HG03558 (cell line): ENCODE measurements at regions not wholly inside any gene's neighbourhood (a gene's known extent, or its start where the extent isn't known, plus 50 kb on each side); places are given as distances from the start of the nearest gene placed in this dataset.
A peak's percentile ranks its signal among the peaks of the same experiment; 100 is the strongest.
"Not testable (repeated sequence)": the region's sequence is repeated elsewhere in the genome, so short reads cannot be mapped to it uniquely, and the experiment has no call there.

ENCODE experiments used
- ATAC-seq: cut with Tn5 transposase; IDR thresholded peaks from one replicate; pipeline ENCODE4 v1.9.1; 2021; ENCODE audit warnings: moderate number of reproducible peaks; ENCODE audit not compliant: unreplicated experiment; ENCODE audit errors: extremely low read depth

DNA sequence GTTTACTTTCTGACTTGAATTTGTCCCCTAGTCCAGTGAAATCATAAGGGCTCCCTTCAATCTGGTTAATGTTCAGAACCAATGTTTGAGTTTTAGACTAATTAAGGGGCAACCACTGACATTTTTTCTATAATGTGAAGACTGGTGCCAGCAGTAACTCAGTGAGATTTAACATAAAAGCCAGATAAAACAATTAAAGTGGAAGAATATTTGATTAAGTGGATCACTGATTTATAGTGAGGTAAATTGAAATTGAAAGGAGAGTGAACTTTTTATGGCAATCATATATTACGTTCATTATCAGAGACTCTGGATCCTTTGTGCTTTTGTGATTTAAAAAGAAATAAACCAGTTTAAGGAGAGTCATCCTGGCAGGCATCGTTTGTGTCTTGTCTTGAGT lies 246.8 kb downstream of the GATA3 start:
- ATAC-seq: no peak

DNA sequence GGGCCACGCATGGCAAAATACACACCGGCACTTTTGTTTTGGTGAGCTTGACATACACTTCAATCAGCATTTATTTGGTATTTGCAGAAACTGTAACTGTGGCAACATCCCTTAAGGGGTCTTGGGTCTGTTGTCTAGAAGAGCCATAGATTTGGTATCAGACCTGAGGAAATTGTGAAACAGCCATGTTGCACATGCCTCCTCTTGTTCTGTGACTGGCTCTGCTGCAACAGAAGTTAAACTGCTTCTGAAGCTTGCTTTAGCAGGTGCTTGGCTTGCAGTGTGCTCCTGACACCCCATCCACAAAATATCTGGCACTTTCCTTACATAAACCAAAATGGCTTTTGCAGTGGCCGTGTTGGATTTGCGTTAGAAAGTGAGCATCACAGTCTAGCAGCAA lies 247.3 kb downstream of the GATA3 start:
- no peak for ATAC-seq

DNA sequence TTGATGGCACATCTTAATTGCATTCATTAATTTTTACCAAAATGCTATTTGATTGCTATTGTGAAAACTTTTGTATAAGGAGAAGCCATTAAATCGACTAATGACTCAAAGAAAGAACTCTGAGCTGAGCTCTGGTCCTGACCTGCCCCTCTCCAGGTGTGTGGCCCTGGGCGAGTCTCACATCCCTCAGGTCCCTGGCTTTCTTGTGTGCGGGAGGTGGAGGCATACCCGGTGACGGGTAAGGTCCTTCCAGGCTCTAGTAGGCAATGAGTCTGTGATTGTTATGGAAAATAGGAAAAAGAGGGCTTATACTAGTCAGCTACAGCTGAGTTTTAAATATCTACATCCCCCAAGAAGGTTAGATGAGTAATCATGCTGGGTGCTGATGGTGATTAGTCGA lies 248.1 kb downstream of the GATA3 start:
- ATAC-seq: no peak

DNA sequence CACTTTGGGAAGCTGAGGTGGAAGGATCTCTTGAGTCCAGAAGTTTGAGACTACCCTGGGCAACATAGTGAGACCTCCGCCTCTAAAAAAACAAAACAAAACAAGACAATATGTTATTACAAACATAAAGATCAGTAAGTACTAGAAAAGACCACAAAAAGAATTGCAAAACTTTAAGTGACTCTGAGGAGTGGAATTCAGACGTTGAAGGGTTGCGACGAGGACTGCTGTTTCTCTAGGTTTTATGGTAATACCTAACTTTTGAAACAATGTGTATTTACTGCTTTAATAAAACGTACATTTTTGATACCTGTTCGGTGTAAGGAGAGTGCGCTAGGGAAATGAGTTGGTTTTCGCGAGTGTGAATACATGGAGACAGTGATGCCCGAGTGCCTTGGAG lies 250.4 kb downstream of the GATA3 start:
- ATAC-seq: no peak

DNA sequence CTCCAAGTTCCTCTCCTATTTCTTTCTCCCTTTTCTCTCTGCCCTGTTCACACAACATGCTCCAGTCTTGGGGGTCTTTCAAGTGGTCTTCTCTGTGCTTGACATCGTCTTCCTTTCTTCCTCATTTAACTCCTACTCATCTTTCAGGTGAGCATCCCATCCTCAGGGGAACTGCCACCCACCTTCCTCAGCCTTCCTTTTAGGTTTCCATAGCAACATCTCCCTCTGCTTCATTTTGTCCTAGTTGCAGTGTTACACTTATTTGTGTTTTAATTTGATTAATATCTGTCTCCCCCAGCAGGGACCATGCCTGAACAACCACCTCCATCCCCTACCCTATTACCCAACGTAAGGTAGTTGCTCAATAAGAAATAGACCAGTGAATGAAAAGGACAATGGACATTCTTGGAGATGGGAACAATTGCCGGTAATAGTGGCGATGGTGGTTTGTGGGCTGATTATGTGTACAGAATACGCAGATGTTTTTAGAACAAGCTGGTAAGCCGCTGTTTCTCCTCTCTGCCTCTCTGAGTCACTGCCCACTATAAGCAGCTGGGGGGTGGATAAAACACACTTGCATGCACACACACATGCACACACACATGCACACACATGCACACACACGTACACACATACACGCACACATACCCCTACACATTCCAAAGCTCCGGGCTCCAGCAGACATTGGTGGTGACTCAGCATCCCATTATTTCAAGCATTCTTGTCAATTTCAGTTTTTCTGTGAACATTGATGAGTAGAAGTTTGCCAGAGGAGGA lies 251.6 kb downstream of the GATA3 start:
- no peak for ATAC-seq

DNA sequence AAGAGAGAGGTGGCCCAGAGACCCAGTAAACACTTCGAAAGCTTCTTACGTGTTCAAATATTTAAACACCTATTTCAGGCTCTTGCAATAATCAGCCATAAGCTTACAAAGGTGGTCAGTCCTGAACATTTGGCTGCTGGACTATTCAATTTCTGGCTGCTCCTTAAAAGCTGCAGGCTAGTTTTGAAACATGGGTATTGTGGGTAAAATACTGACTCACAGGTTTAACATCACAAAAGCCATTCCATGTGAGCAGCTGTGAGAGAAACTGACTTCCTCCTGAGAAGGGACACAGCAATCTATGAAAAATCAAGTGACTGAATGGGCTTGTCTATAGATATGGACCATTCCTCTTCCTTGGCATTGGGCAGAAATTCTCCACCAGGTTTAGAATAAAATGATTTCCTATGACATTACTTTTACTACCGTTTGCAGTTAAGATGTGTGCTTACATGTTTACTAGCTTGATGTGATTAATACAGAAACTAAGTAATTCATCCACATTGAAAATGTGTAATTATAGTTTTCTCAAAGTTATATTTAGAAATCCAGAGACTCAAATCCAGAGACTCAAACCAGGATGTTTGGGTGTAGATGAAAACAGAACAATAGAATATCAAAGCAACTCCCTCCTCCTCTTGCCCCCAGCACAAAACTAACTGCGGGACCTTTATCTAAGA lies 252.3 kb downstream of the GATA3 start:
- no peak for ATAC-seq

DNA sequence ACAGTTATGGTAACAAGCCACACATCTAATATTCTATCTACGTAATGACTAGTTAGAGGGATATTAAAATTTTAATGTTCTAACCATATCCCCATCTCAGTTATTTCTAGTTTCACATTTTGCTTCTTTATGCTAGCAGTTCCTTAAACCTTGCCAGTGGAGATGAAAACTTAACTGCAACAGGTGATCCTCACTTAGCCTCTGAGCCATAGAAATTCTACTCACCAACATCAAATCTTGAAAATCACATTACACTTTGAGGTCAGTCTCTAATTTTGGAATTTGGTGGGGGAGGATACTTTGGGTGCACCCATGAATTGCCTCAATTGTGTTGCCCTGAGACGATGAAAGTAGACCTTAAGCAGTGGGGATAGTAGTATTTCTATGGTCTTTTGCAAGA lies 256.4 kb downstream of the GATA3 start:
- no peak for ATAC-seq

DNA sequence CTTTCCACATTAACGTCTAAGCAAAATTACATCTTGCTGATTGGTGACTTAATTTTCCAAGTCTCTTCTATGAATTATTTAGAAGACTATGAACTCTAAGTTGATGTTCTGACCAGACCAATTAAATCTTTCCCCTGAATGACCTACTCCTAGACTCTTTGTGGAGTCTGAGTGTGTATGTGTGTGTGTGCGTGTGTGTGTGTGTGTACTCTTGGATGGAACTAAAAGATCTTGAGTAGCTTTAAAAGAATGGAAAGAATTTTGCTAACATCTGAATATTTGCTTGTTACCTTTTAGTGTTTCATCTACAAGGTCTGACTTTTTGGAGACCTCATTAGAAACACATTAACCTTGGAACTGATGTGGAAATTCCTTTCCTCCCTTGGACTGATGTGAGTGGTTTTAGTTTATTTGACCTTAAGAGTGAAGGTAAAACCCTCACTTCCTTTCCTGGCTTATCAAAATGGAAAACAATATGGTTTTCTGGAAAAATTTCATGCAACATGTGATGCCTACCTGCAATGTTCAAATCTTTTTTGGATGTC lies 257.1 kb downstream of the GATA3 start:
- ATAC-seq: no peak

DNA sequence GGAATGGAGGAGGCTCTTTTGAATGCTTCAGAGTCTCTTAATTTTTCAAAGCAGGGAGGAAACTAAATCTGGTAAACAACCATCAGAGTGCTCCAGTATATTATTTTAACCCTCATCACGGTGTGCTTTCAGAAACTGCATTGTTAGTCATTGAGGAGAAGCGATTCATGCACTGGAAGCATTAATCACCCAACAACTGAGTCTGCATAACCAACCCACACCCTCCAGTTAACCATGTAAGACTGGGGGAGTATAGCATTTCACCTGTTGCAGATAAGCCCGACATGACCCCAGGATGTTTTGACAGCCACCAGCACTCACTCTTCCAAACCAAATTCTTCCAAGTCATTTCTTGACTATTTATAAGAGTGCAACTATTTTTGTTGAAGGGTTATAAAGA lies 257.6 kb downstream of the GATA3 start:
- ATAC-seq: no peak

DNA sequence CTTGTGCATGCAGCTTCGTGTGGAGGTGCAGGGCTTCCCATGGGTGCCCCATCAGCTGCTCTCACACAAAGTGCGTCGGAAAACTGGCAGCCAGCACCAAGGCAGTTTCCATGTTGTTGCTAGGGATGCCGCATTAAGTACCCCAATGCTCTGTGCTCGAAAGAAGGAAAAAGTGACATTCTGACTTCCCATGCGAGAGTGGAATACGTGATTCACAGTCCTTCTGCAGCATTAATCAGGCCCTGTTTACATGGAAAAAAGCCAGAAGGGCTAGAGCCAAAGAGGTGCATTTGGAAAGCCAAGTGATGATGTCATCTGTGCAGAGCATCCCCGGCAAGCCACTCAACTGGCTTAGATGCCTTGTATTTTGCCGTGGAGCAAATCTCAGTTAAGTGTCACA lies 258.3 kb downstream of the GATA3 start:
- no peak for ATAC-seq

DNA sequence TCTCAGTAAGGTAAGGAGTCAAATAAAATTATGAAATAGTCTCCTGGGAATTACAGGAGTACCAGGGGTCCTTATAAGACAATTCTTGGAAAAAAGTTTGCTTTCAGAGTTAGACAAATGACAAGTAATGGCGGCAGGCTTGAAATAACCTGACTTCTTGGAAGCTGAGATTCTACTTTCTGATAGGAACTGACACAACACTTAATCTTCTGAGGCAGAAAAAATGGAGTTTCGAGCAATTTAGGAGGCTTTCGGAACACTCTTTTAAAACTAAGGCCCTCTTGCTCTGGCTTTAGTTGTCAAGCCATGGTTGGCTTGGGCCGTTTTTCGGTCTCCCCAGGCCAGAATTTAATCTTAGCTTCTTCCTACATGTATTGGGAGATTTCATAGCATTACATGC lies 260.0 kb downstream of the GATA3 start:
- no peak for ATAC-seq

DNA sequence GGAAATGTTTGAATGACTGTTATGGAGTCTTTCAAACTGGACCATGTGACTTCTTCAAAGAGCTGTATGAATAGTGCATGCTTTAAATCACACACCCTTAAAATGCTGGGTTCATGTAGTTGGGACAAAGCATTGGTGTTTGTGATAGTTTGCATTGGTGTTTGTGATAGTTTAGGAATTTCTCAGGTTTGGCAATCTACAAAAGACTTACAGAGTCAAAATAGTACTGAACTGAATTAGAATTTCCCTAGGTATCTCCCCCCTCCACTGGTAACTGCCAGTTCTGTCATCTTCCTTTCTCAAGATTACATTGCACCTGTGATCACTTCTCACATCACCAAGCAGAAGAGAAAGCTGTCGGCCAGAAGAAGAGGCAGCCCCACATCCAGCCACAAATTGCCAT lies 261.1 kb downstream of the GATA3 start:
- peak; percentile 45 for ATAC-seq

DNA sequence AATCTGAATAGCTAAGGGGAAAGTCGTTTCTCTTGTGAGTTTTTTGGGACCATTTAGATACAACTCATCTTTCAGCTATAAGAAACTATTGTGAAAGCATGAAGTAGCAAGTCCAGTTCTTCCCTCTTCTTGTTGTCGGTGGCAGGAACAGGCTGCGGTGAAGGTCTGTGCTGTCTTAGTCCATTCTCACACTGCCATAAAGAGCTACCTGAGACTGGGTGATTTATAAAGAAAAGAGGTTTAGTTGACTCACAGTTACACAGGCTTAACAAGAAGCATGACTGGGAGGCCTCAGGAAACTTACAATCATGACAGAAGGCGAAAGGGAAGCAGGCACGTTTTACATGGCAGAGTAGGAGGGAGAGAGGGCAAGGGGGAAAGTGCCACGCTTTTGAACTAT lies 261.8 kb downstream of the GATA3 start:
- ATAC-seq: no peak

DNA sequence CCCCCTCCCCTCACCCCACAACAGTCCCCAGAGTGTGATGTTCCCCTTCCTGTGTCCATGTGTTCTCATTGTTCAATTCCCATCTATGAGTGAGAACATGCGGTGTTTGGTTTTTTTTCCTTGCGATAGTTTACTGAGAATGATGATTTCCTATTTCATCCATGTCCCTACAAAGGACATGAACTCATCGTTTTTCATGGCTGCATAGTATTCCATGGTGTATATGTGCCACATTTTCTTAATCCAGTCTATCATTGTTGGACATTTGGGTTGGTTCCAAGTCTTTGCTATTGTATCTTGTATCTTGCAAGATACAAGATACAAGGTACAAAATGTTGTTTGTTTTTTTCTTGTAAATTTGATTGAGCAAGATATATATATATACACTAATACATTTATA lies 263.9 kb downstream of the GATA3 start:
- ATAC-seq: not testable (repeated sequence)

DNA sequence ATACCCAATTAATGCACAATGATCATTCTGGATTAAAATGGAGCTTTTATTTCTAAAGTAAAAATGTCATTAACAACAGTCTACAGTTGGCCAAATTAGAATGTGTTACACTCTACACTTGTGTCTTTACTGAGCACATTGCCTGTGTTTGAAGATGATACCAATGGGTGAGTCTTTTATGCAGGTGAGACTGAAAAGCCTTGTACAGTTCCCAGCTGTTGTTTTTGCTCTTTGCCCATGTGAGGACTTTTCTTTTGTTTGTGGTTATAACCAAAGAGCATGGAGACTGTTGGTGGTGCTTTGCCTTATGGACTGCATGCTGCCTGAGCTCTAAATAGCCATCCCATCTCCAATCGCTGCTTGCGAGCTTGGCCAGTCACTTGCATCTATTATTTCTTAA lies 264.5 kb downstream of the GATA3 start:
- no peak for ATAC-seq

DNA sequence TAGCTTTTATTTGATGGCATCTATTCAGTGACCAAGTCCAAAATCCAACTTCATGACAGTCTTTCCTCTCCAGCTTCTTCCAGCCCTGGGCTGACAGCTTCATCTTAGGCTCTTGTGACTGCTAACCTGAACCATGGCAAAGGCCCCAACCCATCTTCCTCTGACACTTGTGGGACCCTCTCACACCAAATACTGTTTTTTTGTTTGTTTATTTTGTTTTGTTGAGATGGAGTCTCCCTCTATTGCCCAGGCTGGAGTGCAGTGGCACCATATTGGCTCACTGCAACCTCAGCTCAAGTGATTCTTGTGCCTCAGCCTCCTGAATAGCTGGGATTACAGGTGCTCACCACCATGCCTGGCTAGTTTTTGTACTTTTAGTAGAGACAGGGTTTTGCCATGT lies 265.2 kb downstream of the GATA3 start:
- ATAC-seq: no peak

DNA sequence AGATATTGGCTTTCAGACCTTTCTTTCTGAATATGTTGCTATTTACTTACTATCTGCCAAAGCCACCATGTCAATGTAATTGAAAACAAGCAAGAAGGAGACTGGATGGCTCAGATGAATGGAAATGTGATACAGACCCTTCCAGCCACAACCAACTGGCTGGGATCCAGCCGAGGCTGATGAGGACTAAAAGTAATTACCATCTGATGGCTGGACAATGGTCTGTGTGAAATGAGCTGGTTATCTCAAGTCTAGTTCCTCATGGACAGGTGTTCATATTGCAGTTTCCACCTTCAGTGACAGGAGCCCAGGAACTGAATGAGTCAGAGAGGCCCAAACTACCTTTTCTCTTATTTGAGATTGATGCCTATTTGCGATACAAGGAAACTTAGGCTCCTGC lies 267.5 kb downstream of the GATA3 start:
- no peak for ATAC-seq

DNA sequence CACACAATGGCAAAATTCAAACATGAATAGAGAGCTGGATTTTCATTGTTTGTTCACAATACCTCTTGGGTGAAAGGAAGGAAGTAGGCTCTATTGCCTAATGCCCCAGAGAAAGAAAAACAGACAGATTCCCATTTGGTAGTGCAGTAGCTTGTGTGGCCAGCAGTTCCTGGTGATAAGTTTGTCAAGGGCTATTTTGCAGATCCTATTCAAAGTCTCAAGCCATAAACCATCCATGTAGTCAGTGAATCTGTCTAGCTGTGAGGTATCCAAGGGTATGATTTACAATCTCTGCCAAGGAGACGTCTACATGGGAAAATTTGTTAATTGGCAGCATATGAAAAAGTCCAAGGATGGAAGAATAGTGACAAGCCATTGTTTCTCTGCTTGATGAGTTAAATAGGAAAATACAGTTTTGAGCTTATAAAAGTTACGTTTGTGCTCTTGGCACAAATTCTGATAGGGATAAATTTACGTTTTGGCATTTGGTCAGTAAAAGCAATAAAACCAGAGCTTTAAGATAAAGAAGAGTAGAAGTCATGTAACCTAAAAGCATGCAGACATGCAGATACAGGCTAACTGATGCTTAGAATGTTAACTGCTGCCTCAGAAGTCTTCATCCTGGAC lies 269.1 kb downstream of the GATA3 start:
- no peak for ATAC-seq

DNA sequence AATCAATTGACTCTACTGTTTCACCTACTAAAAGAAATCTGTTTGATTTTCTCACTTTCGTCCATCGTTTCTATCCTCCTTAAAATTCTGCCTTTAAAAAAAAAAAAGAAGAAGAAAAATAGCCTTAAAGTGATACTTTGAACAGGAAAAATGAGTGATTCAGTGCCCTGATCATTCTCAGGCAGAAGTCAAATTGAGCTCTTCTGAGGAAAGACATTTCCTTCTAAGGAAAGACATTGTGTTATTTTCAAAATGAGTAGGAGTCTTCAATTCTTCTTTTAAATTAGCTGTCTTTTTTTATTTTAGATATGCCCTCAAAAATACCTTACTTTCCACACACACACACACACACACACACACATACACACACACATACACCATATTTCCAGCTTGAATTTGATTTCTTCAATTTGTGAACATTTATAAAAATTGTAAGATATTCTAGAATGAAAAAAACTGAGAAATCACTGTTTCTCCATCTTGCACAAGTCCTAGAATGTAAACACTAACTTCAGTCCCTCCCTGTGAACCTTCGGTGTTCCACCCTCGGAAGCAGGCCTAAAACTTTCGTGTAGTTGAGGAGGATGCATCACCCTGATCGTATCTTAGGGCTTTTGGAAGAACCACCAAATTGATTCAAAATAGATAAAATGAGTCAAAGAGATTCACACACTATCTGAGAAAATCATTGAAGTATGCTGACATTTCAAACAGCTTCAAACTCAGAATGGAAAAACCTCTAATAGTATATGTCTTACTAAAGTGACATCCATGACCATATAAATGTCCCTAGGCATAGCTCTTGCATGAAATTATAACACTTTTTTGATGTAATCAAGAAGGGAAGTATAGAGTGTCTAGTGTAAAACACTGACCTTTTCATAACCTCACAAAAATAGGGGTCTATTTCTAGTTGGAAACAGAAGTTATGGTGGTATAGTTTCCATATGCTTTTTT lies 270.8 kb downstream of the GATA3 start:
- no peak for ATAC-seq

DNA sequence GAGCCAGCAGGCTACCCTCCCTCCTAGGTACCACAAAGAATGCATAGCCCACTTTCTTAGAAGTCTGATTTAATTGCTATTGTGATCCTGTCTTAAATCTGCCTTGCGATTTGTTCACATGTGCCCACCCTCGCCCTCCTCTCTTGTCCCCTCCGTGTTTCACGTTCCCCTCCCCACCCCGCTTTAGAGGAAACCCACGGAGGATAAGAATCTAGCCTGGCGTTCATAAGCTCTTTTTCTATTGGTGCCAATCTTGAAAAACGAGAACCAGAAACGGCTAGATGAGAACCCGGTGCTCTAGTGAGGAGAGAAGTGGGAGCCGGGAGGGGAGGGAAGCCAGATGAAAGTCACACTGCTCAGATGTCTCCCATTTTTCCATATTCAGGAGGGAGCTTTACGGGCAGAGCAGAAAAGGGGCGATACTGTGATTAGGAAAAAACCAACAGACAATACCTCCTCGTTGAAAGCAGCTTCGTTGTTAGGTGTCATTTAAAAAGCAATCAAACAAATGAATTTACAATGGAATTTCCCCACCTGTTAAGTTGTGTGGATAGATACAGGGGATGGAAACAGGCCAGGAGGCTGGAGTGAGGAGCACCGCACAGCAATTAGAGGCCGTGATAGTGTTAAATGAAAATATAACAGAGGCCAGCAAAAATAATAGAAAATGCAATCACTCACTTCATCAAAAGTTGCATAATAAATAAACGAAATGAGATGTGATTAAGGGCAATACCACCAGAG lies 272.1 kb downstream of the GATA3 start:
- no peak for ATAC-seq
